Mesothelial cell of epicardium (in vitro differentiated cells): ENCODE measurements at regions not wholly inside any gene's neighbourhood (a gene's known extent, or its start where the extent isn't known, plus 50 kb on each side); places are given as distances from the start of the nearest gene placed in this dataset.
"Not testable (repeated sequence)": the region's sequence is repeated elsewhere in the genome, so short reads cannot be mapped to it uniquely, and the experiment has no call there.

Source experiments
- DNase-seq, 2 experiments: peaks; one replicate each; pipeline ENCODE4 v3.0.0; 2021; ENCODE audit warnings: low spot score in 2 of 2; ENCODE audit not compliant: unreplicated experiment in 2 of 2
- H3K27ac Mint-ChIP-seq: 2 replicates; pipeline ENCODE4 v1.8.0; 2021; ENCODE audit warnings: mixed read lengths
- H3K27me3 Mint-ChIP-seq: 2 replicates; pipeline ENCODE4 v1.8.0; 2021; ENCODE audit warnings: low read depth, mixed read lengths
- H3K36me3 Mint-ChIP-seq: 2 replicates; pipeline ENCODE4 v1.8.0; 2021; ENCODE audit warnings: mixed read lengths
- H3K4me1 Mint-ChIP-seq: 2 replicates; pipeline ENCODE4 v1.8.0; 2021; ENCODE audit warnings: mixed read lengths
- H3K4me3 Mint-ChIP-seq: 2 replicates; pipeline ENCODE4 v1.8.0; 2021; ENCODE audit warnings: mild to moderate bottlenecking, moderate library complexity, mixed read lengths
- H3K9me3 Mint-ChIP-seq: 2 replicates; pipeline ENCODE4 v1.8.0; 2021; ENCODE audit warnings: mixed read lengths
- CTCF ChIP-seq: fragments of 200-600 bp; sonication (generic); IDR thresholded peaks from one replicate; pipeline ENCODE4 v1.5.0; 2021; ENCODE audit warnings: antibody characterized with exemption; ENCODE audit not compliant: unreplicated experiment

GRCh38 chr5:20949636-20950035, 961.6 kb upstream of the CDH18 start:
- H3K4me1 Mint-ChIP-seq, result peaks cover 7% of the 10 kb centered on the region
- H3K36me3 Mint-ChIP-seq, result peaks cover 8% of the 10 kb centered on the region
- peaks cover 39% of the 10 kb centered on the region for H3K9me3 Mint-ChIP-seq
- peak overlapping the region; percentile 67 for H3K27ac Mint-ChIP-seq
- no peak for TF ChIP-seq CTCF
- no peak for DNase-seq
- no peaks in the 10 kb centered on the region for H3K27me3 Mint-ChIP-seq
- no peak overlapping the region for H3K4me3 Mint-ChIP-seq

GRCh38 chr5:20943183-20943971, 955.4 kb upstream of the CDH18 start:
- not testable (repeated sequence) for DNase-seq, H3K4me1 Mint-ChIP-seq, H3K36me3 Mint-ChIP-seq, H3K27me3 Mint-ChIP-seq, H3K27ac Mint-ChIP-seq, H3K4me3 Mint-ChIP-seq
- H3K9me3 Mint-ChIP-seq, result peaks cover 25% of the 10 kb centered on the region

- peaks cover 18% of the 10 kb centered on the region for H3K9me3 Mint-ChIP-seq
- H3K36me3 Mint-ChIP-seq, DNase-seq, H3K4me3 Mint-ChIP-seq, H3K27ac Mint-ChIP-seq, H3K27me3 Mint-ChIP-seq, H3K4me1 Mint-ChIP-seq: not testable (repeated sequence)
Measured at GRCh38 chr5:20942603-20943002, 954.6 kb upstream of the CDH18 start.

- not testable (repeated sequence) for H3K4me3 Mint-ChIP-seq, DNase-seq
Measured at GRCh38 chr5:20940786-20941185, 952.8 kb upstream of the CDH18 start.

GRCh38 chr5:20890936-20891335, 902.9 kb upstream of the CDH18 start:
- not testable (repeated sequence) for H3K27ac Mint-ChIP-seq, DNase-seq, H3K27me3 Mint-ChIP-seq, H3K4me3 Mint-ChIP-seq, H3K36me3 Mint-ChIP-seq, H3K4me1 Mint-ChIP-seq
- peaks cover 21% of the 10 kb centered on the region for H3K9me3 Mint-ChIP-seq

More at GRCh38 chr5:20940786-20941185, 952.8 kb upstream of the CDH18 start:
- H3K36me3 Mint-ChIP-seq, H3K9me3 Mint-ChIP-seq, H3K27me3 Mint-ChIP-seq, H3K4me1 Mint-ChIP-seq, H3K27ac Mint-ChIP-seq: not testable (repeated sequence)

GRCh38 chr5:20875726-20876125, 887.7 kb upstream of the CDH18 start:
- not testable (repeated sequence) for H3K4me3 Mint-ChIP-seq

GRCh38 chr5:20865892-20866291, 877.9 kb upstream of the CDH18 start:
- H3K27me3 Mint-ChIP-seq, H3K36me3 Mint-ChIP-seq, H3K9me3 Mint-ChIP-seq, H3K4me3 Mint-ChIP-seq, H3K4me1 Mint-ChIP-seq, DNase-seq, H3K27ac Mint-ChIP-seq: not testable (repeated sequence)

More at GRCh38 chr5:20875726-20876125, 887.7 kb upstream of the CDH18 start:
- not testable (repeated sequence) for H3K4me1 Mint-ChIP-seq, DNase-seq, H3K27ac Mint-ChIP-seq, H3K36me3 Mint-ChIP-seq, H3K27me3 Mint-ChIP-seq, H3K9me3 Mint-ChIP-seq

- no peaks in the 10 kb centered on the region for H3K4me1 Mint-ChIP-seq
- H3K36me3 Mint-ChIP-seq, result no peaks in the 10 kb centered on the region
- H3K9me3 Mint-ChIP-seq, result peaks cover under 1% of the 10 kb centered on the region
- no peak for TF ChIP-seq CTCF
- H3K27ac Mint-ChIP-seq, result no peak overlapping the region
- no peak overlapping the region for H3K4me3 Mint-ChIP-seq
- H3K27me3 Mint-ChIP-seq, result no peaks in the 10 kb centered on the region
- DNase-seq, result no peak
Measured at GRCh38 chr5:20833081-20833627, 845.2 kb upstream of the CDH18 start.
